Activated T-helper 17 cell treated with anti-CD3 and anti-CD28 coated beads, Interleukin-2, amount 50 U/mL, for 72 hours (primary cell): ENCODE measurements at regions not wholly inside any gene's neighbourhood (a gene's known extent, or its start where the extent isn't known, plus 50 kb on each side); places are given as distances from the start of the nearest gene placed in this dataset.
"Not testable (repeated sequence)": the region's sequence is repeated elsewhere in the genome, so short reads cannot be mapped to it uniquely, and the experiment has no call there.

Source experiments
- ATAC-seq: fragments of 150-1000 bp; cut with Tn5 transposase; replicated peaks from 2 replicates; pipeline ENCODE4 v1.10.0; 2021; ENCODE audit warnings: mild to moderate bottlenecking, moderate library complexity
- H3K27ac Mint-ChIP-seq: one replicate; pipeline ENCODE4 v1.8.0; 2022; ENCODE audit warnings: mixed read lengths
- H3K27me3 Mint-ChIP-seq: one replicate; pipeline ENCODE4 v1.8.0; 2022; ENCODE audit warnings: mixed read lengths
- H3K36me3 Mint-ChIP-seq: one replicate; pipeline ENCODE4 v1.8.0; 2022; ENCODE audit warnings: low read depth, mild to moderate bottlenecking, mixed read lengths
- H3K4me1 Mint-ChIP-seq: one replicate; pipeline ENCODE4 v1.8.0; 2022; ENCODE audit warnings: mixed read lengths
- H3K4me3 Mint-ChIP-seq: one replicate; pipeline ENCODE4 v1.8.0; 2022; ENCODE audit warnings: mild to moderate bottlenecking, mixed read lengths
- H3K9me3 Mint-ChIP-seq: one replicate; pipeline ENCODE4 v1.8.0; 2022; ENCODE audit warnings: mixed read lengths

DNA sequence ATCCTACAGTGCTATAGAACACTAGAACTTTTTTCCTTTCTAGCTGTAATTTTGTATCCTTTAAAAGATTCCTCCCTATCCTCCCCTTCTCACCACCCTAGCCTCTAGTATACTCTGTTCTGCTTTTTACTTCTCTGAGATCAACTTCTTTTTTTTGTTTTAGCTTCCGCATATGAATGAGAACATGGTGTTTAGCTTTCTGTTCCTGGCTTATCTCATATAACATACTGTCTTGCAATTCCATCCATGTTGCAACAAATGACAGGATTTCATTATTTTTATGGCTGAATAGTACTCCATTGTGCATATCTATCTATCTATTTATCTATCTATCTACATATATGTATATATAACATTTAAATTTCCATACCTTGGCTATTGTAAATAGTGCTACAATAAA lies 126.0 kb upstream of the MAN2A1 start:
- Mint-ChIP-seq H3K27me3 (peaks cover 3% of the 10 kb centered on the region), H3K27ac (no peak overlapping the region), H3K4me3 (no peak overlapping the region), H3K36me3 (no peaks in the 10 kb centered on the region), H3K9me3 (no peaks in the 10 kb centered on the region), H3K4me1 (peaks cover under 1% of the 10 kb centered on the region)
- no peak for ATAC-seq

DNA sequence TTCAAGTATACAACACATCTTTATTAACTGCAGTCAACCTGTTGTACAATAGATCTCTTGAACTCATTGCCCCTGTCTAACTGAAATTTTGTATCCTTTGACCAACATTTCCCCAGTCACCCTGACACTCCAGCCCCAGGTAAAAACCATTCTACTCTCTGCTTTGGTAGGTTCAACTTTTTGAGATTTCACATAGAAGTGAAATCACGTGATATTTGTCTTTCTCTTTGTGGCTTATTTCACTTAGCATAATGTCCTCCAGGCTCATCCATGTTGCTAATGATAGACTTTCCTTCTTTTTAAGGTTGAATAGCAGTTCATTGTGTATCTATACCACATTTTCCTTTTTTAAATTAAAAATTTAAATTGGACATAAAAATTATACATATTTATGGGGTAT lies 126.5 kb upstream of the MAN2A1 start:
- no peak for ATAC-seq
- Mint-ChIP-seq H3K36me3 (no peaks in the 10 kb centered on the region), H3K4me3 (no peak overlapping the region), H3K9me3 (no peaks in the 10 kb centered on the region), H3K4me1 (peaks cover 5% of the 10 kb centered on the region), H3K27ac (no peak overlapping the region), H3K27me3 (peaks cover 3% of the 10 kb centered on the region)

- no peaks in the 10 kb centered on the region for H3K36me3 Mint-ChIP-seq
- ATAC-seq: no peak
- H3K9me3 Mint-ChIP-seq: no peaks in the 10 kb centered on the region
- H3K27me3 Mint-ChIP-seq: peaks cover 3% of the 10 kb centered on the region
- peaks cover 5% of the 10 kb centered on the region for H3K4me1 Mint-ChIP-seq
- no peak overlapping the region for H3K27ac Mint-ChIP-seq
- H3K4me3 Mint-ChIP-seq: no peak overlapping the region
Observed at GRCh38 chr5:109562441-109562840, 127.3 kb upstream of the MAN2A1 start.

GRCh38 chr5:109561447-109561846 lies 128.3 kb upstream of the MAN2A1 start:
- Mint-ChIP-seq H3K27me3 (peaks cover 3% of the 10 kb centered on the region), H3K27ac (no peak overlapping the region)

DNA sequence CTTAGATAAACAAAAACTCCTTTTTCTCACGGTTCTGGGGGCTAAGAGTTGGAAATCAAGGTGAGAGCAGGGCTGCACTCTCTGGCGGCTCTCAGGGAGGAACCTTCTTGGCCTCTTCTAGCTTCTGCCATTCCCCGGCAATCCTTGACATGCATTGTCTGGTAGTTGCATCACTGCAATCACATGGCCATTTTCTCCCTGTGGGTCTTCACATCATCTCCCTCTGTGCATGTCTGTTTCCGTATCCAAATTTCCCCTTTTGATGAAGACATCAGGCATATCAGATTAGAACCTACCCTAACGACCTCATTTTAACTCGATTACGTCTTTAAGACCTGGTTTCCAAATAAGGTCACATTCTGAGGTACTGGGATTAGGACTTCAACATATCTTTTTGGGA lies 129.2 kb upstream of the MAN2A1 start:
- Mint-ChIP-seq H3K27ac (no peak overlapping the region), H3K9me3 (no peaks in the 10 kb centered on the region), H3K4me3 (no peak overlapping the region), H3K27me3 (peaks cover under 1% of the 10 kb centered on the region), H3K36me3 (no peaks in the 10 kb centered on the region), H3K4me1 (peaks cover 5% of the 10 kb centered on the region)
- no peak for ATAC-seq

More at GRCh38 chr5:109561447-109561846, 128.3 kb upstream of the MAN2A1 start:
- Mint-ChIP-seq H3K36me3 (no peaks in the 10 kb centered on the region), H3K4me1 (peaks cover 5% of the 10 kb centered on the region), H3K4me3 (no peak overlapping the region), H3K9me3 (no peaks in the 10 kb centered on the region)
- no peak for ATAC-seq

DNA sequence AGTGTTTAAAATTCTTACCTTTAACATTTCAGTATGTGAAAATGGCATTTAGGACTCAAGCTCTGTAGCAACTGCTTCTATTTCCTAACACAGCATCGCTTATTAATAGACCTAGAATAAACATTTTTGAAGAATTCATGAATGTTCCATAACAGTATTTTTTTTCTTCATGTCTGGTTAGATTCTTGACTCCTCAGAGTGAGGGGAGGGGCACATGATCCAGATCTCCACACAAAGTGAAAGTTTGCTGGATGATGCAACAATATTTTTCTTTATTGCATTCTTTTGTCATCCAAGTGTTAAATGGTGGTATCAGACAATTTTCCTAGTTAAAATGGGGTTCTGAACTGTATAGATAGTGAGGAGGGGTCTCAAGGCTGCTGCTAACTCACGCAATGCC lies 130.8 kb upstream of the MAN2A1 start:
- ATAC-seq: no peak

DNA sequence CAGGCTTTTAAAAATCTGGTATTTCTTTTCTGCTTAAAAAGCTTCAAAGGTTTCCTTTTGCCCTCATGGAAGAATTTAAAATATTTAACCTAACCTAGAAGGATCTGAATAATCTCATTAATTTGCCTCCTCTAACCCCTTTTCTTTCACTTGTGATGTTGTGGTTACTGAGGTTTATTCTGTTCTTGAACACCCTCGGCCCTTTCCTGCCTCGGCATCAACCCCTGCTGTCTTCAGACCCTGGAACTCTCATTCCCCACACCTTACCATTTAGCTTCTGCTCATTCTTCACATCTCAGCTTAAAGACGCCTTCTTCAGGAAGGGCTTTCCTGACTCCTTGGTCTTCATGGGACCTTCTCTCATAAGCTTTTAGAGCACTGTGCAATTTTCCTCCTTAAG lies 131.4 kb upstream of the MAN2A1 start:
- Mint-ChIP-seq H3K4me1 (peaks cover 5% of the 10 kb centered on the region), H3K27me3 (peaks cover 5% of the 10 kb centered on the region), H3K36me3 (no peaks in the 10 kb centered on the region), H3K4me3 (no peak overlapping the region), H3K27ac (no peak overlapping the region), H3K9me3 (peaks cover 5% of the 10 kb centered on the region)
- no peak for ATAC-seq

More for the DNA sequence above, 130.8 kb upstream of the MAN2A1 start:
- no peak overlapping the region for H3K27ac Mint-ChIP-seq
- no peaks in the 10 kb centered on the region for H3K9me3 Mint-ChIP-seq
- H3K4me1 Mint-ChIP-seq: peaks cover 5% of the 10 kb centered on the region
- no peaks in the 10 kb centered on the region for H3K36me3 Mint-ChIP-seq
- H3K4me3 Mint-ChIP-seq: no peak overlapping the region
- H3K27me3 Mint-ChIP-seq: no peaks in the 10 kb centered on the region

DNA sequence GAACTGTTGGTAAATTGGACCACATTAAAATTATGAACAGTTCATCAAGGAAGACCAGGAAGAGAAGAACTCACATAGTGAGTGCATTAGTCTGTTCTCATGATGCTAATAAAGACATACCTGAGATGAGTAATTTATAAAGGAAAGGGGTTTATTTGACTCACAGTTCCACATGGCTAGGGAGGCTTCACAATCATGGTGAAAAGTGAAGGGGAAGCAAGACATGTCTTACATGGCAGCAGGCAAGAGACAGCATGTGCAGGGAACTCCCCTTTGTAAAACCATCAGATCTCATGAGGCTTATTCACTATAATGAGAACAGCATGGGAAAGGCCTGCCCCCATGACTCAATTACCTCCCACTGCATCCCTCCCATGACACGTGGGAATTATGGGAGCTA lies 135.9 kb upstream of the MAN2A1 start:
- Mint-ChIP-seq H3K9me3 (peaks cover 12% of the 10 kb centered on the region), H3K27me3 (peaks cover 5% of the 10 kb centered on the region), H3K36me3 (no peaks in the 10 kb centered on the region), H3K27ac (no peak overlapping the region), H3K4me1 (peaks cover 5% of the 10 kb centered on the region), H3K4me3 (no peak overlapping the region)
- peak; percentile 40 for ATAC-seq

GRCh38 chr5:109551234-109551633 lies 138.5 kb upstream of the MAN2A1 start:
- H3K27me3 Mint-ChIP-seq, ATAC-seq, H3K4me3 Mint-ChIP-seq, H3K27ac Mint-ChIP-seq, H3K36me3 Mint-ChIP-seq, H3K4me1 Mint-ChIP-seq: not testable (repeated sequence)
- H3K9me3 Mint-ChIP-seq: peaks cover 12% of the 10 kb centered on the region

DNA sequence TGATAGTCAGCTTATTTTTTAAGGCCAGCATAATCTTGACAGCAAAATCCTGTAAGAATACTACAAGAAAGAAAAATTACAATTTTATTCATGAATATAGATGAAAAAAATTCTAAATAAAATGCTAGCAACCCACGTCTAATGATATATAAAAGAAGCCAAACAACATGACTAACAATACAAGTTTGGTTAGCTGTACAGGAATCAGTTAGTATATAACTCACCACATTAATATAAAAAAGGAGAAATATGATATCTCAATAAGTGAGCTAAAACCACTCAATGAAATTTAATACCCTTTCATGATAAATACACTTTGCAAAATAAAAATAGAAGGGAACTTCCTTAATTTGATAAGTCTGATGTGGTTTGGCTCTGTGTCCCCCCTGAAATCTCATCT lies 139.7 kb upstream of the MAN2A1 start:
- ATAC-seq: no peak
- H3K36me3 Mint-ChIP-seq: no peaks in the 10 kb centered on the region
- no peaks in the 10 kb centered on the region for H3K4me1 Mint-ChIP-seq
- no peak overlapping the region for H3K4me3 Mint-ChIP-seq
- H3K9me3 Mint-ChIP-seq: peaks cover 12% of the 10 kb centered on the region
- H3K27me3 Mint-ChIP-seq: peaks cover 5% of the 10 kb centered on the region
- H3K27ac Mint-ChIP-seq: no peak overlapping the region

DNA sequence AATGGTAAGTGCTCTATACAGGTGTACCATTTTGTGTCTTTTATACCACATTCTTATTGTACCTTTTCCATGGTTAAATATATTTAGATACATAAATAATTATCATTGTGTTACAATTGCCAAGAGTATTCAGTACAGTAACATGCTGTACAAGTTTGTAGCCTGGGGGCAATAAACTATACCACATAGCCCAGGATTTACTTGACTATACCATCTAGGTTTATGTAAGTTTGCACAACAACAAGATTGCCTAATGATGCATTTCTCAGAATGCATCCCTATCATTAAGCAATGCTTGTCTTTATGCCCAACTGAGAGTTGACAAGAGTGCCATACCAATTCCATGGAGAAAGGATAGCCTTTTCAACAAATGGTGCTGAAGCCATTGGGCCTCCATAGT lies 136.7 kb upstream of the PJA2 start:
- Mint-ChIP-seq H3K36me3 (no peaks in the 10 kb centered on the region), H3K4me3 (no peak overlapping the region), H3K9me3 (peaks cover 6% of the 10 kb centered on the region), H3K4me1 (no peaks in the 10 kb centered on the region), H3K27ac (no peak overlapping the region), H3K27me3 (no peaks in the 10 kb centered on the region)
- ATAC-seq: no peak

DNA sequence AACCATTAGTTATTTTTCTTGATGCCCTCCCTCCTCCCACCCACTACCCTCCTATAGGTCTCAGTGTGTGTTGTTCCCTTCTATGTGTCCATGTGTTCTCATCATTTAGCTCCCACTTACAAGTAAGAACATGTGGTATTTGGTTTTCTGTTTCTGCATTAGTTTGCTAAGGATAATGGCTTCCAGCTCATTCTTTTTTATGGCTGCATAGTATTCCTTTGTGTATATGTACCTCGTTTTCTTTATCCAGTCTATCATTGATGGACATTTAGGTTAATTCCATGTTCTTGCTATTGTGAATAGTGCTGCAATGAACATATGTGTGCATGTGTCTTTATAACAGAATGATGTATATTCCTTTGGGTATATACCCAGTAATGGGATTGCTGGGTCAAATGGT lies 135.1 kb upstream of the PJA2 start:
- H3K4me1 Mint-ChIP-seq, H3K4me3 Mint-ChIP-seq, H3K36me3 Mint-ChIP-seq, H3K27me3 Mint-ChIP-seq, H3K27ac Mint-ChIP-seq, H3K9me3 Mint-ChIP-seq, ATAC-seq: not testable (repeated sequence)

DNA sequence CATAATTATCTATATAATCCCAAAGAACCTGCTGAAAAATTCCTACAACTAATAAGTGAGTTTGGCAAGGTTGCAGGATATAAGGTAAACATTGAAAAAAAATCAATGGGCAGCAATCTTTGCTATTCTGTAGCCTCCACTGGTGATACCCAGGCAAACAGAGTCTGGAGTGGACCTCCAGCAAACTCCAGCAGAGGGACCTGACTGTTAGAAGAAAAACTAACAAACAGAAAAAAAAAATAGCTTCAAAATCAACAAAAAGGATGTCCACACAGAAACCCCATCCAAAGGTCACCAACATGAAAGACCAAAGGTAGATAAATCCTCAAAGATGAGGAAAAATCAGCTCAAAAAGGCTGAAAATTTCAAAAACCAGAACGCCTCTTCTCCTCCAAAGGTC lies 128.9 kb upstream of the PJA2 start:
- H3K4me3 Mint-ChIP-seq, H3K36me3 Mint-ChIP-seq, H3K4me1 Mint-ChIP-seq, H3K9me3 Mint-ChIP-seq, ATAC-seq, H3K27ac Mint-ChIP-seq: not testable (repeated sequence)
- peaks cover 12% of the 10 kb centered on the region for H3K27me3 Mint-ChIP-seq

- not testable (repeated sequence) for H3K36me3 Mint-ChIP-seq, H3K9me3 Mint-ChIP-seq, ATAC-seq, H3K27ac Mint-ChIP-seq, H3K4me3 Mint-ChIP-seq, H3K4me1 Mint-ChIP-seq
- peaks cover 22% of the 10 kb centered on the region for H3K27me3 Mint-ChIP-seq
Observed at GRCh38 chr5:109535090-109535489, 125.3 kb upstream of the PJA2 start.

DNA sequence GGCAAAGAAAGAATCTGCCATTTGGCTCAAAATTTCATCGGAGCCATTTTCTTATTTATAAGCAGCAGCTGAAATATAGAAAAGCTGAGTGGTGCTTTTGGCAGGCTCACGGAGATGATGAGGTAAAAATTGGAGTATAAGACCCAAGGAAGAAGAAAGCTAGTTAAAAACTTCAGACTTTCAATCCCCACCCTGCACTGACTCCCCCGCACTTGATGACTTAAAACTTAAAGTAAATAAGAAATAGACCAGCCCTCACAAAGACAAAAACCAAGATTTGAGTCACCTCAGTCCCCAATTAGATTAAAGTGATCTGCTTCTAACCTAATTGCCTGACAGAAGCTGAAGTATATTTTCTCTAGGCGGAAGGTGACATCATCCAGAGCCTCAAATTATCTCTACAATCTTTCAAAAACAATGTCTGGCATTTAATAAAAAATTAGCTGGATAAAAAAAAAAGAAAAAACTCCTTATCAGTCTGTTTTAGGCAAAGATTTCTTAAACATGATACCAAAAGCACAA lies 124.0 kb upstream of the PJA2 start:
- Mint-ChIP-seq H3K27me3 (peaks cover 17% of the 10 kb centered on the region), H3K9me3 (no peaks in the 10 kb centered on the region), H3K36me3 (no peaks in the 10 kb centered on the region), H3K4me3 (no peak overlapping the region), H3K4me1 (no peaks in the 10 kb centered on the region), H3K27ac (no peak overlapping the region)
- no peak for ATAC-seq

DNA sequence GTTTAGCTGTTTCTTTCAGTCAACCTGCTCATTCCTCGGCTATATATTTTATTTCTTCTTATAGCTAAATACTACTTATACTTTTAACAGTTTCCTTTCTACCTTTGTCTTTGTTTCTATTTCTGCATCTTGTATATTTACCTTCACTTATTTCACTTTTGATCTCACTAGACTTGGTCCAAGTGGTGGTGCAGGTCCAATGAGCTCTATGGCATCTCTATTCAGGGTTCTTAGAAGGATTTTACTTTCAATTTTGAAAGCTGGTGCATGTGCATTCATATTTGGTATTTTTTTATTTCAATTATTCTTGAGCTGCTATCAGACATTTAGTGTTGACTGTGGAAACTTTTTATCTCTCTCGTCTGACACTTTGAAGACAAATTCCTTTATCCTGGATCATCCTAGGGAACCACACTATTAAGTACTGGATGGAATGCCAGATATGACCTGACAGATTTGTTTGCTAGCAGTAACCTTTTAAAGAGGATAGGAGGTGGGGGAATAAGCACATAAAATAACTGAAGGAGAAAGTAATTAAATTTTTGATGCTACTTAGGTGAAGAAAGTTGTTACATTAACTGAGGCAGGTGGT lies 123.1 kb upstream of the PJA2 start:
- peaks cover 17% of the 10 kb centered on the region for H3K27me3 Mint-ChIP-seq
- H3K9me3 Mint-ChIP-seq: no peaks in the 10 kb centered on the region
- no peak overlapping the region for H3K4me3 Mint-ChIP-seq
- H3K36me3 Mint-ChIP-seq: no peaks in the 10 kb centered on the region
- ATAC-seq: no peak
- no peak overlapping the region for H3K27ac Mint-ChIP-seq
- no peaks in the 10 kb centered on the region for H3K4me1 Mint-ChIP-seq
